Muscle layer of duodenum (tissue), 2 donors: ENCODE measurements at regions not wholly inside any gene's neighbourhood (a gene's known extent, or its start where the extent isn't known, plus 50 kb on each side); places are given as distances from the start of the nearest gene placed in this dataset.

Experiments
- H3K27ac ChIP-seq: one replicate; pipeline ENCODE4 v1.7.0; 2013; ENCODE audit warnings: mild to moderate bottlenecking, low read length
- H3K27me3 ChIP-seq: one replicate; pipeline ENCODE4 v1.7.0; 2013; ENCODE audit warnings: low read depth, mild to moderate bottlenecking, control low read depth, low read length
- H3K36me3 ChIP-seq, 2 donors: one replicate each; pipeline ENCODE4 v1.7.0; 2013; ENCODE audit warnings: low read length in 2 of 2, control low read depth in 1 of 2, mild to moderate bottlenecking in 1 of 2; ENCODE audit not compliant: insufficient read depth in 2 of 2, control insufficient read depth in 1 of 2
- H3K4me1 ChIP-seq, 2 donors: one replicate each; pipeline ENCODE4 v1.7.0; 2013; ENCODE audit warnings: low read length in 2 of 2, mild to moderate bottlenecking in 2 of 2, control low read depth in 1 of 2, moderate library complexity in 1 of 2; ENCODE audit not compliant: insufficient read depth in 2 of 2, control insufficient read depth in 1 of 2
- H3K4me3 ChIP-seq, 2 donors: one replicate each; pipeline ENCODE4 v1.7.0; 2013; ENCODE audit warnings: low read length in 2 of 2, low read depth in 1 of 2, mild to moderate bottlenecking in 1 of 2
- H3K9me3 ChIP-seq, 2 donors: one replicate each; pipeline ENCODE4 v1.7.0; 2013; ENCODE audit warnings: low read length in 2 of 2, control low read depth in 1 of 2, mild to moderate bottlenecking in 1 of 2; ENCODE audit not compliant: control insufficient read depth in 1 of 2
- donor health status: healthy.

GRCh38 chr16:7278636-7279035, 54.0 kb upstream of the RBFOX1 start:
- Histone ChIP-seq H3K27ac (no peak overlapping the region), H3K27me3 (no peaks in the 10 kb centered on the region), H3K4me3 (no peak overlapping the region), H3K4me1 (no peaks in the 10 kb centered on the region), H3K9me3 (peaks cover 0 to 2% of the 10 kb centered on the region in 2 donors), H3K36me3 (no peaks in the 10 kb centered on the region)

- Histone ChIP-seq H3K4me3 (no peak overlapping the region), H3K27me3 (no peaks in the 10 kb centered on the region), H3K9me3 (peaks cover 0 to 2% of the 10 kb centered on the region in 2 donors), H3K4me1 (no peaks in the 10 kb centered on the region), H3K36me3 (no peaks in the 10 kb centered on the region), H3K27ac (no peak overlapping the region)
Measured at GRCh38 chr16:7272567-7273158, 60.0 kb upstream of the RBFOX1 start.

- H3K4me3 ChIP-seq = no peak overlapping the region
- no peaks in the 10 kb centered on the region for H3K27me3 ChIP-seq
- no peaks in the 10 kb centered on the region for H3K36me3 ChIP-seq
- H3K4me1 ChIP-seq = no peaks in the 10 kb centered on the region
- peaks cover 0 to 2% of the 10 kb centered on the region in 2 donors for H3K9me3 ChIP-seq
- H3K27ac ChIP-seq = no peak overlapping the region
Measured at GRCh38 chr16:7271486-7271885, 61.2 kb upstream of the RBFOX1 start.

GRCh38 chr16:7270823-7271222, 61.8 kb upstream of the RBFOX1 start:
- H3K4me1 ChIP-seq = no peaks in the 10 kb centered on the region
- no peak overlapping the region for H3K27ac ChIP-seq
- H3K9me3 ChIP-seq = peaks cover 0 to 1% of the 10 kb centered on the region in 2 donors
- H3K4me3 ChIP-seq = no peak overlapping the region
- H3K36me3 ChIP-seq = no peaks in the 10 kb centered on the region
- H3K27me3 ChIP-seq = no peaks in the 10 kb centered on the region

GRCh38 chr16:7270006-7270405, 62.6 kb upstream of the RBFOX1 start:
- no peak overlapping the region for H3K4me3 ChIP-seq
- H3K27me3 ChIP-seq = no peaks in the 10 kb centered on the region
- no peaks in the 10 kb centered on the region for H3K4me1 ChIP-seq
- no peaks in the 10 kb centered on the region for H3K36me3 ChIP-seq
- no peak overlapping the region for H3K27ac ChIP-seq
- H3K9me3 ChIP-seq = no peaks in the 10 kb centered on the region

GRCh38 chr16:7268182-7268581, 64.5 kb upstream of the RBFOX1 start:
- Histone ChIP-seq H3K4me1 (no peaks in the 10 kb centered on the region), H3K27me3 (no peaks in the 10 kb centered on the region), H3K9me3 (no peaks in the 10 kb centered on the region), H3K27ac (no peak overlapping the region), H3K4me3 (no peak overlapping the region), H3K36me3 (no peaks in the 10 kb centered on the region)

GRCh38 chr16:7257016-7257415, 75.6 kb upstream of the RBFOX1 start:
- no peaks in the 10 kb centered on the region for H3K4me1 ChIP-seq
- H3K27me3 ChIP-seq = no peaks in the 10 kb centered on the region
- no peak overlapping the region for H3K4me3 ChIP-seq
- no peaks in the 10 kb centered on the region for H3K36me3 ChIP-seq
- H3K9me3 ChIP-seq = no peaks in the 10 kb centered on the region
- no peak overlapping the region for H3K27ac ChIP-seq

GRCh38 chr16:7246578-7246977, 86.1 kb upstream of the RBFOX1 start:
- Histone ChIP-seq H3K36me3 (no peaks in the 10 kb centered on the region), H3K9me3 (no peaks in the 10 kb centered on the region), H3K27ac (no peak overlapping the region), H3K4me1 (no peaks in the 10 kb centered on the region), H3K4me3 (no peak overlapping the region), H3K27me3 (no peaks in the 10 kb centered on the region)

- no peaks in the 10 kb centered on the region for H3K27me3 ChIP-seq
- no peak overlapping the region for H3K4me3 ChIP-seq
- no peaks in the 10 kb centered on the region for H3K9me3 ChIP-seq
- H3K36me3 ChIP-seq = no peaks in the 10 kb centered on the region
- H3K4me1 ChIP-seq = no peaks in the 10 kb centered on the region
- H3K27ac ChIP-seq = no peak overlapping the region
Measured at GRCh38 chr16:7239547-7239946, 93.1 kb upstream of the RBFOX1 start.

- no peak overlapping the region for H3K27ac ChIP-seq
- H3K4me1 ChIP-seq = no peaks in the 10 kb centered on the region
- no peak overlapping the region for H3K4me3 ChIP-seq
- H3K9me3 ChIP-seq = no peaks in the 10 kb centered on the region
- H3K36me3 ChIP-seq = no peaks in the 10 kb centered on the region
- no peaks in the 10 kb centered on the region for H3K27me3 ChIP-seq
Measured at GRCh38 chr16:7236824-7237410, 95.7 kb upstream of the RBFOX1 start.

- Histone ChIP-seq H3K4me1 (no peaks in the 10 kb centered on the region), H3K4me3 (no peak overlapping the region), H3K9me3 (no peaks in the 10 kb centered on the region), H3K27me3 (no peaks in the 10 kb centered on the region), H3K36me3 (no peaks in the 10 kb centered on the region), H3K27ac (no peak overlapping the region)
Measured at GRCh38 chr16:7233975-7234374, 98.7 kb upstream of the RBFOX1 start.

GRCh38 chr16:7231762-7232161, 100.9 kb upstream of the RBFOX1 start:
- Histone ChIP-seq H3K4me1 (no peaks in the 10 kb centered on the region), H3K4me3 (no peak overlapping the region), H3K9me3 (no peaks in the 10 kb centered on the region), H3K27me3 (no peaks in the 10 kb centered on the region), H3K36me3 (no peaks in the 10 kb centered on the region), H3K27ac (no peak overlapping the region)
